H1 (cell line): ENCODE measurements at regions not wholly inside any gene's neighbourhood (a gene's known extent, or its start where the extent isn't known, plus 50 kb on each side); places are given as distances from the start of the nearest gene placed in this dataset.

Source experiments
- EP300 ChIP-seq, 2 experiments: IDR thresholded peaks; 1 replicate in 1 of 2; 2 replicates in 1 of 2; pipeline ENCODE4 v1.6.1; 2011 to 2012; ENCODE audit warnings: low read depth in 2 of 2, low read length in 2 of 2, mild to moderate bottlenecking in 2 of 2, borderline replicate concordance in 1 of 2, inconsistent platforms in 1 of 2, moderate library complexity in 1 of 2
- EZH2 ChIP-seq: fragments of 200-600 bp; sonication (generic); IDR thresholded peaks from 2 replicates; pipeline ENCODE4 v1.7.1; 2012; ENCODE audit warnings: low read depth, mild to moderate bottlenecking, moderate library complexity, low read length, inconsistent platforms; ENCODE audit not compliant: severe bottlenecking
- HDAC6 ChIP-seq: IDR thresholded peaks from one replicate; pipeline ENCODE4 v1.7.1; 2012; ENCODE audit warnings: low read depth, mild to moderate bottlenecking, inconsistent platforms, low read length, moderate library complexity
- RAD21 ChIP-seq, 2 experiments: IDR thresholded peaks in 1 of 2; conservative IDR thresholded peaks in 1 of 2; 2 replicates each; pipeline ENCODE4 v1.6.1; 2011; ENCODE audit warnings: low read depth in 2 of 2, low read length in 2 of 2, improper control_type of control experiment in 1 of 2, inconsistent platforms in 1 of 2, mild to moderate bottlenecking in 1 of 2, moderate library complexity in 1 of 2
- SP2 ChIP-seq: IDR thresholded peaks from 2 replicates; pipeline ENCODE4 v1.6.1; 2012; ENCODE audit warnings: mild to moderate bottlenecking, low read length, inconsistent platforms
- YY1 ChIP-seq: IDR thresholded peaks from 2 replicates; pipeline ENCODE4 v1.6.1; 2011; ENCODE audit warnings: low read depth, mild to moderate bottlenecking, low read length
- TF ChIP-seq, protein P1 (sequence below): fragments of 300-600 bp; sonication (generic); IDR thresholded peaks from 2 replicates; pipeline ENCODE4 v1.7.1; 2012; ENCODE audit warnings: low read length, moderate library complexity, mild to moderate bottlenecking, inconsistent platforms; ENCODE audit not compliant: insufficient replicate concordance
- TF ChIP-seq, protein P2 (sequence below): IDR thresholded peaks from 2 replicates; pipeline ENCODE4 v1.6.1; 2012; ENCODE audit warnings: low read length, inconsistent platforms

GRCh38 chrX:45261471-45261870 lies 60.8 kb upstream of the DIPK2B start (continued):
- TF ChIP-seq, protein P1, sequence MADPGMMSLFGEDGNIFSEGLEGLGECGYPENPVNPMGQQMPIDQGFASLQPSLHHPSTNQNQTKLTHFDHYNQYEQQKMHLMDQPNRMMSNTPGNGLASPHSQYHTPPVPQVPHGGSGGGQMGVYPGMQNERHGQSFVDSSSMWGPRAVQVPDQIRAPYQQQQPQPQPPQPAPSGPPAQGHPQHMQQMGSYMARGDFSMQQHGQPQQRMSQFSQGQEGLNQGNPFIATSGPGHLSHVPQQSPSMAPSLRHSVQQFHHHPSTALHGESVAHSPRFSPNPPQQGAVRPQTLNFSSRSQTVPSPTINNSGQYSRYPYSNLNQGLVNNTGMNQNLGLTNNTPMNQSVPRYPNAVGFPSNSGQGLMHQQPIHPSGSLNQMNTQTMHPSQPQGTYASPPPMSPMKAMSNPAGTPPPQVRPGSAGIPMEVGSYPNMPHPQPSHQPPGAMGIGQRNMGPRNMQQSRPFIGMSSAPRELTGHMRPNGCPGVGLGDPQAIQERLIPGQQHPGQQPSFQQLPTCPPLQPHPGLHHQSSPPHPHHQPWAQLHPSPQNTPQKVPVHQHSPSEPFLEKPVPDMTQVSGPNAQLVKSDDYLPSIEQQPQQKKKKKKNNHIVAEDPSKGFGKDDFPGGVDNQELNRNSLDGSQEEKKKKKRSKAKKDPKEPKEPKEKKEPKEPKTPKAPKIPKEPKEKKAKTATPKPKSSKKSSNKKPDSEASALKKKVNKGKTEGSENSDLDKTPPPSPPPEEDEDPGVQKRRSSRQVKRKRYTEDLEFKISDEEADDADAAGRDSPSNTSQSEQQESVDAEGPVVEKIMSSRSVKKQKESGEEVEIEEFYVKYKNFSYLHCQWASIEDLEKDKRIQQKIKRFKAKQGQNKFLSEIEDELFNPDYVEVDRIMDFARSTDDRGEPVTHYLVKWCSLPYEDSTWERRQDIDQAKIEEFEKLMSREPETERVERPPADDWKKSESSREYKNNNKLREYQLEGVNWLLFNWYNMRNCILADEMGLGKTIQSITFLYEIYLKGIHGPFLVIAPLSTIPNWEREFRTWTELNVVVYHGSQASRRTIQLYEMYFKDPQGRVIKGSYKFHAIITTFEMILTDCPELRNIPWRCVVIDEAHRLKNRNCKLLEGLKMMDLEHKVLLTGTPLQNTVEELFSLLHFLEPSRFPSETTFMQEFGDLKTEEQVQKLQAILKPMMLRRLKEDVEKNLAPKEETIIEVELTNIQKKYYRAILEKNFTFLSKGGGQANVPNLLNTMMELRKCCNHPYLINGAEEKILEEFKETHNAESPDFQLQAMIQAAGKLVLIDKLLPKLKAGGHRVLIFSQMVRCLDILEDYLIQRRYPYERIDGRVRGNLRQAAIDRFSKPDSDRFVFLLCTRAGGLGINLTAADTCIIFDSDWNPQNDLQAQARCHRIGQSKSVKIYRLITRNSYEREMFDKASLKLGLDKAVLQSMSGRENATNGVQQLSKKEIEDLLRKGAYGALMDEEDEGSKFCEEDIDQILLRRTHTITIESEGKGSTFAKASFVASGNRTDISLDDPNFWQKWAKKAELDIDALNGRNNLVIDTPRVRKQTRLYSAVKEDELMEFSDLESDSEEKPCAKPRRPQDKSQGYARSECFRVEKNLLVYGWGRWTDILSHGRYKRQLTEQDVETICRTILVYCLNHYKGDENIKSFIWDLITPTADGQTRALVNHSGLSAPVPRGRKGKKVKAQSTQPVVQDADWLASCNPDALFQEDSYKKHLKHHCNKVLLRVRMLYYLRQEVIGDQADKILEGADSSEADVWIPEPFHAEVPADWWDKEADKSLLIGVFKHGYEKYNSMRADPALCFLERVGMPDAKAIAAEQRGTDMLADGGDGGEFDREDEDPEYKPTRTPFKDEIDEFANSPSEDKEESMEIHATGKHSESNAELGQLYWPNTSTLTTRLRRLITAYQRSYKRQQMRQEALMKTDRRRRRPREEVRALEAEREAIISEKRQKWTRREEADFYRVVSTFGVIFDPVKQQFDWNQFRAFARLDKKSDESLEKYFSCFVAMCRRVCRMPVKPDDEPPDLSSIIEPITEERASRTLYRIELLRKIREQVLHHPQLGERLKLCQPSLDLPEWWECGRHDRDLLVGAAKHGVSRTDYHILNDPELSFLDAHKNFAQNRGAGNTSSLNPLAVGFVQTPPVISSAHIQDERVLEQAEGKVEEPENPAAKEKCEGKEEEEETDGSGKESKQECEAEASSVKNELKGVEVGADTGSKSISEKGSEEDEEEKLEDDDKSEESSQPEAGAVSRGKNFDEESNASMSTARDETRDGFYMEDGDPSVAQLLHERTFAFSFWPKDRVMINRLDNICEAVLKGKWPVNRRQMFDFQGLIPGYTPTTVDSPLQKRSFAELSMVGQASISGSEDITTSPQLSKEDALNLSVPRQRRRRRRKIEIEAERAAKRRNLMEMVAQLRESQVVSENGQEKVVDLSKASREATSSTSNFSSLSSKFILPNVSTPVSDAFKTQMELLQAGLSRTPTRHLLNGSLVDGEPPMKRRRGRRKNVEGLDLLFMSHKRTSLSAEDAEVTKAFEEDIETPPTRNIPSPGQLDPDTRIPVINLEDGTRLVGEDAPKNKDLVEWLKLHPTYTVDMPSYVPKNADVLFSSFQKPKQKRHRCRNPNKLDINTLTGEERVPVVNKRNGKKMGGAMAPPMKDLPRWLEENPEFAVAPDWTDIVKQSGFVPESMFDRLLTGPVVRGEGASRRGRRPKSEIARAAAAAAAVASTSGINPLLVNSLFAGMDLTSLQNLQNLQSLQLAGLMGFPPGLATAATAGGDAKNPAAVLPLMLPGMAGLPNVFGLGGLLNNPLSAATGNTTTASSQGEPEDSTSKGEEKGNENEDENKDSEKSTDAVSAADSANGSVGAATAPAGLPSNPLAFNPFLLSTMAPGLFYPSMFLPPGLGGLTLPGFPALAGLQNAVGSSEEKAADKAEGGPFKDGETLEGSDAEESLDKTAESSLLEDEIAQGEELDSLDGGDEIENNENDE = no peak
- TF ChIP-seq SP2 (no peak), EP300 (IDR thresholded peaks at IDR 0.05; ENCODE audit: borderline replicate concordance in 1 of 2, low read depth in 2 of 2, low read length in 2 of 2) (no peak), RAD21 (IDR thresholded peaks at IDR 0.05 in 1 of 2, conservative IDR thresholded peaks at IDR 0.05 in 1 of 2; ENCODE audit: low read depth in 2 of 2, low read length in 2 of 2) (no peak), YY1 (no peak), HDAC6 (no peak), EZH2 (no peak)
- TF ChIP-seq, protein P2, sequence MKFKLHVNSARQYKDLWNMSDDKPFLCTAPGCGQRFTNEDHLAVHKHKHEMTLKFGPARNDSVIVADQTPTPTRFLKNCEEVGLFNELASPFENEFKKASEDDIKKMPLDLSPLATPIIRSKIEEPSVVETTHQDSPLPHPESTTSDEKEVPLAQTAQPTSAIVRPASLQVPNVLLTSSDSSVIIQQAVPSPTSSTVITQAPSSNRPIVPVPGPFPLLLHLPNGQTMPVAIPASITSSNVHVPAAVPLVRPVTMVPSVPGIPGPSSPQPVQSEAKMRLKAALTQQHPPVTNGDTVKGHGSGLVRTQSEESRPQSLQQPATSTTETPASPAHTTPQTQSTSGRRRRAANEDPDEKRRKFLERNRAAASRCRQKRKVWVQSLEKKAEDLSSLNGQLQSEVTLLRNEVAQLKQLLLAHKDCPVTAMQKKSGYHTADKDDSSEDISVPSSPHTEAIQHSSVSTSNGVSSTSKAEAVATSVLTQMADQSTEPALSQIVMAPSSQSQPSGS = no peak
